ENCODE measurements at regions not wholly inside any gene's neighbourhood (a gene's known extent, or its start where the extent isn't known, plus 50 kb on each side); places are given as distances from the start of the nearest gene placed in this dataset.

DNA sequence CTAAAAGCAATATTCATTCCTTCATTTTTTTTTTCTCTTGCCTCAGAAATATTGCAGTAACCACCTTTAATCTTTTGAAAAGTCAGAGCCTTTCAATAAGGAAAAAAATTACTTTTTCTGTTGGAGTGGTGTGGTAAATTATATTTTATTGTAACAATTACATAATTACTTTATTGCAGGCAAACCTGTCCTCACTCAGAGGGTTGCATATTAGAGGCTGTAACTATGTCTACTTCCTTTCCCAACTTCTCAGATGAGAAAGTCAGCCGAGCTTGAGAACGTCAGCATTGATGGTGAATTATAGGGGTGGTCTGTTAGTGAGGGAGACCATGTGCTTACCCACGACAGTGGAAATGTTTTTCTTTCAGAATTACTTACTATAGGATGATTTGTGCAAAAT, 611.8 kb downstream of the KIF4B start:
- TF ChIP-seq, protein P1, sequence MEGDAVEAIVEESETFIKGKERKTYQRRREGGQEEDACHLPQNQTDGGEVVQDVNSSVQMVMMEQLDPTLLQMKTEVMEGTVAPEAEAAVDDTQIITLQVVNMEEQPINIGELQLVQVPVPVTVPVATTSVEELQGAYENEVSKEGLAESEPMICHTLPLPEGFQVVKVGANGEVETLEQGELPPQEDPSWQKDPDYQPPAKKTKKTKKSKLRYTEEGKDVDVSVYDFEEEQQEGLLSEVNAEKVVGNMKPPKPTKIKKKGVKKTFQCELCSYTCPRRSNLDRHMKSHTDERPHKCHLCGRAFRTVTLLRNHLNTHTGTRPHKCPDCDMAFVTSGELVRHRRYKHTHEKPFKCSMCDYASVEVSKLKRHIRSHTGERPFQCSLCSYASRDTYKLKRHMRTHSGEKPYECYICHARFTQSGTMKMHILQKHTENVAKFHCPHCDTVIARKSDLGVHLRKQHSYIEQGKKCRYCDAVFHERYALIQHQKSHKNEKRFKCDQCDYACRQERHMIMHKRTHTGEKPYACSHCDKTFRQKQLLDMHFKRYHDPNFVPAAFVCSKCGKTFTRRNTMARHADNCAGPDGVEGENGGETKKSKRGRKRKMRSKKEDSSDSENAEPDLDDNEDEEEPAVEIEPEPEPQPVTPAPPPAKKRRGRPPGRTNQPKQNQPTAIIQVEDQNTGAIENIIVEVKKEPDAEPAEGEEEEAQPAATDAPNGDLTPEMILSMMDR (IDR thresholded peaks at IDR 0.05) = no peak
- no peak for TF ChIP-seq POLR2A (IDR thresholded peaks at IDR 0.05)
- no peak for ATAC-seq
- Histone ChIP-seq H3K27ac (no peak overlapping the region), H3K36me3 (no peaks in the 10 kb centered on the region), H3K9me3 (no peaks in the 10 kb centered on the region), H3K27me3 (no peaks in the 10 kb centered on the region), H3K4me3 (no peak overlapping the region), H3K4me1 (no peaks in the 10 kb centered on the region)
- intact Hi-C loops (cut with DNase I) = no loop called here
- WGBS, 4 donors = 54 to 65% (median 58%) methylated on average over 3 of the region's 3 CpGs
- DNase-seq = no peak

DNA sequence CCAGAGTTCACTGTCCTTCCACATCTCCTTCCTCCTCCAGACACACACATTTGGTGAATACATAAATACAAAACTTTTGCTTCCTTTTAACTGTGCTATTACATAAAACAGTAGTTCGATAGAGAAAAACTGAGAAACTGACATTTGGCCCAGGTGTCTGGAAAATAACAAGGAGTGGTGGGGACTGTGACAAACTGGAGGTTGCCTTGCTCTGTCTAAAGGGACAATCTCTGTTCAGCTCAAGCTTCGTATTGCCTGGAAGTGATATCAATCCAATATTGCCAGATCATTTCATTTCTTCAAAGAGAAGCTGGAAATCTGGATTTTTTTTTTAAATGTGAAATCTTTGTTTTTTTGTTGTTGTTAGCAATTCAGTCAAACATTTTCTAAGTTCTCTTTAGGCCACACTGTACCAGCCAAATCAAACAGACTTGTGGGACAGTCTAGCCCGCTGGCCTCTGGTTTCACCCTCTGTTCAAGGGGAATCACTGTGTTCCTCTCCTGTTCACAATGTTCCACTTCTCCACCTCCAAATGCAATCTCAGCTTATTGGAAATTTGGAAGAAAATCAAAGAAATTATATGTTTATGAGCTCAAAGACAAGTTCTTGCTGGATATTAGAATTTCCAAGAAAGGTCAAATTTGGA, 612.5 kb downstream of the KIF4B start:
- intact Hi-C loops (cut with DNase I) = no loop called here
- WGBS, 4 donors = 87 to 88% (median 87%) methylated on average over 3 of the region's 3 CpGs
- no peak for TF ChIP-seq POLR2A (IDR thresholded peaks at IDR 0.05)
- TF ChIP-seq, protein P1 (IDR thresholded peaks at IDR 0.05) = no peak
- Histone ChIP-seq H3K9me3 (no peaks in the 10 kb centered on the region), H3K4me3 (no peak overlapping the region), H3K36me3 (no peaks in the 10 kb centered on the region), H3K27ac (no peak overlapping the region), H3K4me1 (no peaks in the 10 kb centered on the region), H3K27me3 (no peaks in the 10 kb centered on the region)
- ATAC-seq (no peak), DNase-seq (no peak)

DNA sequence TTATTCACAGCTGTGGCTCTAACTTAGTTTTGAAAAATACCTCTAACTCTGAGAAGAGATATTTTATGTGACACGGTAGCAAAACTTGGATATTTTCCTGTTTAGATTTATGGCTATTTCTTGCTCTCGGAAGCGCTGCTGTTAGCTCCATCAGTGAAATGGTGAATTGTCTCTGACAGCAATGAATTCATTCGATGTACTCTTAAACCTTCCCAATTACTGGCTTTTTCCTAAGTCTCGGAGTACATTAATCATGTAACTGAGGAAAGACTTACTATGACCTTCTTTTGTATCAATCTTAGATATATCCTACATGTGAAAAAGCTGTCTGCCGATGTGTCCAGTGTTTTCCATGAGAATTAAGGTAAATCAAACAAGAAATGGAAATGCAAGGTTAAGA, 613.0 kb downstream of the KIF4B start:
- Histone ChIP-seq H3K27ac (no peak overlapping the region), H3K27me3 (no peaks in the 10 kb centered on the region), H3K9me3 (no peaks in the 10 kb centered on the region), H3K4me1 (no peaks in the 10 kb centered on the region), H3K4me3 (no peak overlapping the region), H3K36me3 (no peaks in the 10 kb centered on the region)
- 83 to 90% (median 86%) methylated on average over 6 of the region's 6 CpGs for WGBS, 4 donors
- intact Hi-C loops (cut with DNase I) = no loop called here
- TF ChIP-seq POLR2A (IDR thresholded peaks at IDR 0.05) = no peak
- TF ChIP-seq, protein P1 (IDR thresholded peaks at IDR 0.05) = no peak
- DNase-seq (no peak), ATAC-seq (no peak)

GRCh38 chr5:155628346-155628745, 614.8 kb downstream of the KIF4B start:
- Histone ChIP-seq H3K27ac (no peak overlapping the region), H3K9me3 (no peaks in the 10 kb centered on the region), H3K36me3 (no peaks in the 10 kb centered on the region), H3K27me3 (no peaks in the 10 kb centered on the region), H3K4me3 (no peak overlapping the region), H3K4me1 (no peaks in the 10 kb centered on the region)
- no peak for DNase-seq
- 90 to 94% (median 91%) methylated on average over 7 of the region's 7 CpGs for WGBS, 4 donors
- intact Hi-C loops (cut with DNase I) = no loop called here
- no peak for ATAC-seq
- TF ChIP-seq POLR2A (IDR thresholded peaks at IDR 0.05) = no peak
- TF ChIP-seq, protein P1 (IDR thresholded peaks at IDR 0.05) = no peak
